ENCODE measurements at regions not wholly inside any gene's neighbourhood (a gene's known extent, or its start where the extent isn't known, plus 50 kb on each side); places are given as distances from the start of the nearest gene placed in this dataset.

- DNase-seq (ENCODE audit: low spot score): no peak
Measured at GRCh38 chr2:88832992-88833389, 141.5 kb downstream of the RPIA start.

- DNase-seq (ENCODE audit: low spot score): no peak
Measured at GRCh38 chr2:88834376-88834775, 142.9 kb downstream of the RPIA start.

- DNase-seq (ENCODE audit: low spot score): no peak
Measured at GRCh38 chr2:88834866-88835265, 143.4 kb downstream of the RPIA start.

- no peak for DNase-seq (ENCODE audit: low spot score)
Measured at GRCh38 chr2:88835726-88836125, 144.3 kb downstream of the RPIA start.

GRCh38 chr2:88836351-88836750 is 144.9 kb downstream of the RPIA start:
- no peak for DNase-seq (ENCODE audit: low spot score)

- DNase-seq (ENCODE audit: low spot score): no peak
Measured at GRCh38 chr2:88837511-88838160, 146.2 kb downstream of the RPIA start.

- DNase-seq (ENCODE audit: low spot score): no peak
Measured at GRCh38 chr2:88838165-88838635, 146.7 kb downstream of the RPIA start.

- no peak for DNase-seq (ENCODE audit: low spot score)
Measured at GRCh38 chr2:88841224-88841929, 149.9 kb downstream of the RPIA start.

- DNase-seq (ENCODE audit: low spot score): no peak
Measured at GRCh38 chr2:88842656-88843460, 151.4 kb downstream of the RPIA start.

- no peak for DNase-seq (ENCODE audit: low spot score)
Measured at GRCh38 chr2:88843651-88844050, 152.2 kb downstream of the RPIA start.

GRCh38 chr2:88844960-88845359 is 153.5 kb downstream of the RPIA start:
- DNase-seq (ENCODE audit: low spot score): no peak

GRCh38 chr2:88845772-88846661 is 154.5 kb downstream of the RPIA start:
- DNase-seq (ENCODE audit: low spot score): no peak

- no peak for DNase-seq (ENCODE audit: low spot score)
Measured at GRCh38 chr2:88852753-88853402, 161.4 kb downstream of the RPIA start.

GRCh38 chr2:88853403-88853790 is 161.9 kb downstream of the RPIA start:
- DNase-seq (ENCODE audit: low spot score): no peak

GRCh38 chr2:88854528-88854927 is 163.1 kb downstream of the RPIA start:
- DNase-seq (ENCODE audit: low spot score): no peak

- DNase-seq (ENCODE audit: low spot score): no peak
Measured at GRCh38 chr2:88855620-88856408, 164.3 kb downstream of the RPIA start.

GRCh38 chr2:88856409-88857135 is 165.1 kb downstream of the RPIA start:
- no peak for DNase-seq (ENCODE audit: low spot score)

- DNase-seq (ENCODE audit: low spot score): no peak
Measured at GRCh38 chr2:88857274-88857741, 165.8 kb downstream of the RPIA start.

- DNase-seq (ENCODE audit: low spot score): peak; percentile 17
Measured at GRCh38 chr2:88857951-88858411, 166.5 kb downstream of the RPIA start.
